ENCODE measurements at regions not wholly inside any gene's neighbourhood (a gene's known extent, or its start where the extent isn't known, plus 50 kb on each side); places are given as distances from the start of the nearest gene placed in this dataset.

- TF ChIP-seq CTCF (conservative IDR thresholded peaks at IDR 0.05 in 1 of 2, IDR thresholded peaks at IDR 0.05 in 1 of 2; ENCODE audit: extremely low read depth in 1 of 2, insufficient read depth in 1 of 2, low read depth in 1 of 2, low read length in 2 of 2) (no peak), EZH2 (IDR thresholded peaks at IDR 0.05; ENCODE audit: borderline replicate concordance, low read length) (no peak)
Observed at GRCh38 chr4:71189471-71189870, 149.3 kb upstream of the SLC4A4 start.

All from mammary epithelial cell (primary cell).